NCI-H1105 (cell line): ENCODE measurements at regions not wholly inside any gene's neighbourhood (a gene's known extent, or its start where the extent isn't known, plus 50 kb on each side); places are given as distances from the start of the nearest gene placed in this dataset.
"Not testable (repeated sequence)": the region's sequence is repeated elsewhere in the genome, so short reads cannot be mapped to it uniquely, and the experiment has no call there.

Source experiments
- DNase-seq: peaks from one replicate; lab custom pipeline; 2025; lab: John Stamatoyannopoulos, UW

DNA sequence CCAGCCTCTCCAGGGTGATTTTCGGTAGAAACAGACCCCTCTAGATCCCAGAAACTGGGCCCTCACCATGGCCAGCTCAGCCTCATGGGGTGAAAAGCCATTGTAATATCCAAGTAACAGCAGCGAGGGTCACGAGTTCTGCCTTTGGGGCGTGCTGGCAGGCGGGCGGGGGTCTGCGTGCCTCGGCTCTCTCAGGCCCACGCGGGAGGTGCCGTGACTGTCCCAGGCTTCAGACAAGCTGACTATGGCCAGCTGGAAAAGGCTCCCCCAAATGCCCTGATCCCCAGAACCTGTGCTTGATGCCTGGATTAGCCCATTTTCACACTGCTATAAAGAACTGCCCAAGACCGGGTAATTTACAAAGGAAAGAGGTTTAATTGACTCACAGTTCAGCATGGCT lies 160.2 kb downstream of the LAT start:
- not testable (repeated sequence) for DNase-seq

- DNase-seq, result not testable (repeated sequence)
Measured at GRCh38 chr16:29144669-29145062, 159.8 kb downstream of the LAT start.

DNA sequence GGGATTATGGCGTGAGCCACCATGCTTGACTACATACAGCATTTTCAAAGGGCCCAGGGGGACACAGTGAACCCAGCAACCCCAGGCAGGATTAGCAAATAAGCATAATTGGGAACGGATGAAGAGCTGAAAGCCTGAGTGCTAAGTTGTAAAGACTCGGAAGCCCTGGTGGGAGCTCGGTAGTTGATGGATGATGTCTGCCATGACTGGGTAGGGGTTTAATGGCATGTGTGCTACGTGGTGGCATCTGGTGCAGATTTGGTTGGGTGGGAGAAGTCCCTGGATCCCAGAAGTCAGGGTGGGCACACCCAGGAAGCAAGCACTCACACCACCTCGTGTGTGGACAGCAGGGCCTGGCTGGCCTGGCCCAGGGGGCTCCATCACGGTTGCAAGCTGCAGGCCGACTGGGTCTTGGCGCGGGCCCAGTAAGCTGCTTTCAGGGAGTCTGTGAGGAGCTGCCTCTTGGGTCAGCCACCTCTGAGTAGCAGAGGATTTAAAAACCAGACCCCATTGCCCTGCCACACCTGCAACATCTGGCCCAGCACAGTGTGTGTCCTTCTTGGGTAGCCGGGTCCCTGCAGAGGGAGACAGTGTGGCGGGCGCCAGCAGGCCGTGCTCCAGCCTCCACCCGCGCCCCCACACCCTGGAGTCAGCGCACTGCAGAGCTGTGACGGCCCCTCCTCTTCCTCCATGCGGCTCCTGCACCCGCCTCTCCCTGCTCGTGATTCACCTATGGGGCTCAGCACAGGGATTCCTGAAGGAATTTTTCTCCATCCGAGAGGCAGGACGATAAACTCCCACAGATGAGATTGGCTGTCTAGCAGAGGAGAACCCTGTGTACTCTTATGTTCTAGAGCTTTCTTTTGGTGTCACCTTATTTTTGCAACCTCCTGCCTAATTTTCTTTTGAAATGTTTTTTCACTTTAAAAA lies 159.2 kb downstream of the LAT start:
- DNase-seq, result not testable (repeated sequence)

DNA sequence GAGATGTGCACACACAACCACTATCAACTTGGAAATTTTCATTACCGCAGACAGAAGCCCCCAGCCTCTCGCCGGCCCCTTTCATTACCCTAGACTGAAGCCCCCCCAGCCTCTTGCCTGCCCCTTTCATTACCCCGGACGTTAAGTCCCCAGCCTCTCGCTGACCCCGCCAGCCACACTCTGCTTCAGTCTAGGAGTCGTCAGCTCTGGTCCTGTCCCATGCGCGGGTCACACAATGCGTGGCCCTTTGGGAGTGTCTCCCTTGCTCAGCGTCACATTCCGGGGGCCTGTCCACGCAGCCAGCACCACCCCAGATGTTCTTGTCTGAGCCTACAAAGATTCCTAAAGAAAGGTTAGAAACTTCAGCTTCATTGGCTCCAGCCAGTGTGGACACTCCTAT lies 157.7 kb downstream of the LAT start:
- DNase-seq, result not testable (repeated sequence)

DNA sequence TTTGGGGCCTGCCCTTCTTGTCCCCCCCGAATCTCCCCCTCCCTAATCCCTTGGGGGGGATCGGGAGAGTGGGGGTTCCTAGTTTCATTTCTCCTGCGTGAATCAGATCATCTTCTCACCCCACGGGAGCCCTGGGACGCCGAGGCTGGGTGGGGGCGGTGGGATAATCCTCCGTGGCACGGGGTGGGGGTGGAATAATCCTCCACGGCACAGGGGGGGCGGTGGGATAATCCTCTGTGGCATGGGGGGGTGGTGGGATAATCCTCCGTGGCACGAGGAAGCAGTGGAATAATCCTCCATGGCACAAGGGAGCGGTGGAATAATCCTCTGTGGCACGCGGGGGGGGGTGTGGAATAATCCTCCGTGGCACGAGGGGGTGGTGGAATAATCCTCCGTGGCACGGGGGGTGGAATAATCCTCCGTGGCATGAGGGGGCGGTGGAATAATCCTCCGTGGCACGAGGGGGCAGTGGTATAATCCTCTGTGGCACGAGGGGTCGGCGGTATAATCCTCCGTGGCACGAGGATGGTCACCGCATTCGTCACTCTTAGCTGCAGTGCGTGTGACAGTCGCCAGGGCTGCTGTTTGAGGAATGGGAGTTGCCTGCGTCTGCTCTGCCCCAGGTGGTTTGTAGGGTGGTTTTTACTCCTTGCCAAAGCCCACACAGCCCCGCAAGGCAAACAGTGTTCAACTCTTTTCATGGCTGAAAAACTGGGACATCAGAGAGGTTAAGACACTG lies 156.9 kb downstream of the LAT start:
- no peak for DNase-seq

- not testable (repeated sequence) for DNase-seq
Measured at GRCh38 chr16:29141121-29141520, 156.3 kb downstream of the LAT start.

GRCh38 chr16:29139901-29140855 lies 155.3 kb downstream of the LAT start:
- DNase-seq, result not testable (repeated sequence)

DNA sequence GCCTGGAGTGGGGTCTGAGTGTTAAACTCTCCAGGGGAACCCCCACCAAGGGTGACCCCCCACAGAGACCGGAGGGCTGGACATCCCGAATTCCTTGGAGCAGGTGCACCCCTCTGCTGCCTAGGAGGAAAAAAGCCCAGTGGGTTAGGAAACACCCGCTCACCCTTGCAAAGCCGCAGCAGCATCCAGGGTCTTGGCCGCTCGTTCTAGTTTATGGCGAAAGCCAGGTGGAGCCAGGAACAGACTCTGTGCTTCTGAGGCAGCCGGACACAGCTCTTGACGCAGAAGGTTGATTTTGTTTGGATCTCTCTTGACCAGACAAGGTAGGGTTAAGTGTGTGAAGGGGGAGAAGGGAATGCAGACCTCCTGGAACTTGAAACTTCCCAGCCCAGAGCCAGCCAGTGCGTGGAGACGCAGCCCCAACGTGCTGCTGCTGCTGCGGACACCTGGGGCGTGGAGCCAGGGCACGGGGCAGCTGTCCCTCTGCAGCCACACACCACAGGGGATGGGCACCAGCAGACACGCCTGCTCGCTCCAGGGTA lies 154.5 kb downstream of the LAT start:
- DNase-seq, result no peak

- not testable (repeated sequence) for DNase-seq
Measured at GRCh38 chr16:29138698-29139097, 153.8 kb downstream of the LAT start.

GRCh38 chr16:29137894-29138662 lies 153.2 kb downstream of the LAT start:
- not testable (repeated sequence) for DNase-seq

GRCh38 chr16:29137461-29137860 lies 152.6 kb downstream of the LAT start:
- DNase-seq, result not testable (repeated sequence)

DNA sequence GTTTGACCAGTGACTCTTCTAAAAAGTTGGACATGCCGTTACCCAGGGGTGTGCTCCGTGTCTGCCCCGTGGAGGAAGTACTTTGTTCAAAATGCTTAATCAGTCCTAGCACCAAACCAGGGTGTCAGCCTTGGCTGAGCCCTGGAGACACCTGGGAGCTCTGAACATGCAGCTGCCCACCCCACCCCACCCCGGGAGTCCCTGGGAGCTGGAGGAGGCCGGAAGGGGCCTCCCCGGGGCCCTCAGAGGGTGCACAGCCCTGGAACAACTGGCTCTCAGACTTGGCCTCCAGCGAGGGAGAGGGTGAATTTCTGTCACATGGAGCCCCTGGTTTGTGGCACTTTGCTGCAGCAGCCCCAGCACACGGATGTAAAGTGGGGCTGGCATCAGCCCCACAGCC lies 152.1 kb downstream of the LAT start:
- DNase-seq, result not testable (repeated sequence)

GRCh38 chr16:29136046-29136696 lies 151.3 kb downstream of the LAT start:
- DNase-seq, result not testable (repeated sequence)

GRCh38 chr16:29135098-29135497 lies 150.2 kb downstream of the LAT start:
- not testable (repeated sequence) for DNase-seq

GRCh38 chr16:29133681-29134430 lies 149.0 kb downstream of the LAT start:
- not testable (repeated sequence) for DNase-seq

GRCh38 chr16:29132869-29133268 lies 148.0 kb downstream of the LAT start:
- DNase-seq, result not testable (repeated sequence)

- not testable (repeated sequence) for DNase-seq
Measured at GRCh38 chr16:29132444-29132843, 147.6 kb downstream of the LAT start.

- not testable (repeated sequence) for DNase-seq
Measured at GRCh38 chr16:29130901-29131851, 146.3 kb downstream of the LAT start.
